T-helper 1 cell treated with Interleukin-12 subunit alpha and Interleukin-12 subunit beta and Interleukin-4 antibody, amounts not matched to agents 30 μg/mL and 1 μg/mL, for 36 hours (primary cell): ENCODE measurements at regions not wholly inside any gene's neighbourhood (a gene's known extent, or its start where the extent isn't known, plus 50 kb on each side); places are given as distances from the start of the nearest gene placed in this dataset.
"Not testable (repeated sequence)": the region's sequence is repeated elsewhere in the genome, so short reads cannot be mapped to it uniquely, and the experiment has no call there.

Experiments used
- H3K27ac Mint-ChIP-seq: one replicate; pipeline ENCODE4 v1.8.0; 2021; ENCODE audit warnings: mild to moderate bottlenecking, mixed read lengths
- H3K27me3 Mint-ChIP-seq: one replicate; pipeline ENCODE4 v1.8.0; 2021; ENCODE audit warnings: low read depth, mixed read lengths
- H3K36me3 Mint-ChIP-seq: one replicate; pipeline ENCODE4 v1.8.0; 2021; ENCODE audit warnings: low read depth, mixed read lengths
- H3K4me1 Mint-ChIP-seq: one replicate; pipeline ENCODE4 v1.8.0; 2021; ENCODE audit warnings: low read depth, mixed read lengths
- H3K4me3 Mint-ChIP-seq: one replicate; pipeline ENCODE4 v1.8.0; 2021; ENCODE audit warnings: mild to moderate bottlenecking, moderate library complexity, mixed read lengths
- H3K9me3 Mint-ChIP-seq: one replicate; pipeline ENCODE4 v1.8.0; 2021; ENCODE audit warnings: mixed read lengths

DNA sequence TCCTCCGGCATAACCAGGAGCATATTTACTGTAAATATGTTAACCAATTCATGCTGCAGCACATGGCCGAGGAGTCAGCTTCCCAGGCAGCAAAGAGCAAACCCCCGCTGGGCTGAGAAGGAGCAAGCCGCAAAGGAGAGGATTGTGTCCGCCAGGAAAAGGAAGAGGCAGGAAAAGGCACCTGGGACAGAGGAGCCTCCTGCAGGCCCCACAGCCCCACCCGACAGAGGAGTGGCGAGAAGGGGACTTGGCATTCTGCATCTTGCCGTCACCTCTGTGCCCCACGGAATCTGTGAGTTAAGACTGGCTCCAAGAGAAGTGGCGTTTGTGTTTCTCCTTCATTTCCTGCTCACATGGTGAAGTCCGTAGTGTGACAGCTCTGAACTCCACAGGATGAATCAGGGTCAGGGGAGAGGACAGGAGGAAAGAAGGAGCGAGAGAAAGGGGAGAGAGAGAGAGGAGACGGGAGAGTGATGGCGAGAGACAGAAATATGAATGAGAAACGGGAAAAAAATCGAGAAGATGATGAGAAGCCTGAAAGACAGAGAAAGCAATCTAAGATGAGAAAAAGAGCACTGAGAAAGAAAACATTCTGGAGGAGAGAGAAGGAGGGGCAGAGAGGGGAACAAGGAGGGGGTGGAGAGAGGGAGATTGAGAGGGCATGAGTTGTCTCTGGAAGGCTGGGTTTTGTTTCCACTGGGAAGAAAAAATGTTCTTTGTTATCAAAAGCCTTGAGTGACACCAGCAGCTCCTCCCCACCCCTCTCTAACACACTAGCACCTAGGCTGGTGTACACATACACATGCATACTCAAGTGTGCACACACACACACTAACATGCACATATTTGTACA, 489.6 kb downstream of the MN1 start:
- H3K27me3 Mint-ChIP-seq = no peaks in the 10 kb centered on the region
- H3K9me3 Mint-ChIP-seq = peaks cover 12% of the 10 kb centered on the region
- H3K27ac Mint-ChIP-seq = no peak overlapping the region
- peaks cover 2% of the 10 kb centered on the region for H3K4me1 Mint-ChIP-seq
- H3K4me3 Mint-ChIP-seq = no peak overlapping the region
- H3K36me3 Mint-ChIP-seq = no peaks in the 10 kb centered on the region

DNA sequence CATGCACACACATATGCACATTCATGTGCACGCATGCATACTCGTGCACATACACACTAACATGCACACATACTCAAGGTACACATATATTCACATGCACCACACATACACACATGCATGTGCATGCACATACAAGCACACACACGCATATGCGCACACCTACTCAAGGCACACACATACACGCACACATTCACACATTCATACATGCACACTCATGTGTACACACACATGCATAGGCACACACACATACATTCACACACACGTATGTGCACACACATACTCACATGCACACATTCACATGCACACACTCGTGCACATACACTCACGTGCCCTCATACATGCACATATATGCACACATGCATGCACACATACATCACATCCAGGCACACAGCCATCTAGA, 489.0 kb downstream of the MN1 start:
- H3K4me1 Mint-ChIP-seq = peaks cover 1% of the 10 kb centered on the region
- no peak overlapping the region for H3K4me3 Mint-ChIP-seq
- no peaks in the 10 kb centered on the region for H3K36me3 Mint-ChIP-seq
- H3K27ac Mint-ChIP-seq = no peak overlapping the region
- peaks cover 7% of the 10 kb centered on the region for H3K9me3 Mint-ChIP-seq
- no peaks in the 10 kb centered on the region for H3K27me3 Mint-ChIP-seq

DNA sequence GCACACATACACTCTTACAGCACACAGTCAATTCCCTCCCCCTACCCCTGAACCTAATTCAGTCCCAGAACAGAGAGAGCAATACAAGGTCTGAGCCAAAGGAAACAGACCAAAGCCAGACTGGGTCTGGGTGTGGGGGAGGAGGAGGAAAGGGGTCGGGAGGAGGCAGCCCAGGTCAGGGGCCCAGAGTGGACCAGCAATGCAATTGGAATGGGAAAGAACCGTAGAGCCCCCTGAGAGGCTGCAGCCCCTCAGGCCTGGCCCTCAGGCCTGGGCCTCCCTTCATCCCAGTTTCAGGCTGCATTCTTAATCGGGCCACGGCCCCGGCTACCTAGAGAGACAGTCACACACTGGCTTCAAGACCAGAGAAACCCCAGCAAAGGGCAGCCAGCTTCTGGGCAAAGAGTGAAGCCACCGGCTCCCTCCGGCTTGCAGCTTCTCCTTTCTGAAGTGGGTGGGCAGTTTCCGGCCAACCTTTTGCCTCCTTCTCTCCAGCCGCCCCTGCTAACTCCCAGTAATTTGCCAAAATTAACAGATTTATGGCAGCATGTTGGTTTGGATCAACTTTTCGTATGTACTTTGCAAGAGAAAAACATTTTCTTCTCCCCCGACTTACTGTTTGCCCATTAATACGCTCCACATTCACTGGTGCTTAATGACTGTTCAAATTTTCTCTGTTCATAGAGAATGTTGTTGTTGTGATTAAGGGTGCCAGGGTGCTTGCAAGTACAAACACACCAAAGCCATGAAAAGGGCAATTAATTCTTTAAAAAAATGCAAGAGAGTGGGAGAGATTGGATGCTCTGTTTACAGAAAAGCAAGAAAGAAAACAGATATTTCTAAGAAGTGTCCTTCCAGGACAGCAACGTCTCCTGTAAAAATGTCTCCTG, 488.3 kb downstream of the MN1 start:
- no peak overlapping the region for H3K4me3 Mint-ChIP-seq
- peaks cover 4% of the 10 kb centered on the region for H3K27me3 Mint-ChIP-seq
- no peaks in the 10 kb centered on the region for H3K36me3 Mint-ChIP-seq
- H3K27ac Mint-ChIP-seq = no peak overlapping the region
- H3K9me3 Mint-ChIP-seq = peaks cover under 1% of the 10 kb centered on the region
- H3K4me1 Mint-ChIP-seq = no peaks in the 10 kb centered on the region

DNA sequence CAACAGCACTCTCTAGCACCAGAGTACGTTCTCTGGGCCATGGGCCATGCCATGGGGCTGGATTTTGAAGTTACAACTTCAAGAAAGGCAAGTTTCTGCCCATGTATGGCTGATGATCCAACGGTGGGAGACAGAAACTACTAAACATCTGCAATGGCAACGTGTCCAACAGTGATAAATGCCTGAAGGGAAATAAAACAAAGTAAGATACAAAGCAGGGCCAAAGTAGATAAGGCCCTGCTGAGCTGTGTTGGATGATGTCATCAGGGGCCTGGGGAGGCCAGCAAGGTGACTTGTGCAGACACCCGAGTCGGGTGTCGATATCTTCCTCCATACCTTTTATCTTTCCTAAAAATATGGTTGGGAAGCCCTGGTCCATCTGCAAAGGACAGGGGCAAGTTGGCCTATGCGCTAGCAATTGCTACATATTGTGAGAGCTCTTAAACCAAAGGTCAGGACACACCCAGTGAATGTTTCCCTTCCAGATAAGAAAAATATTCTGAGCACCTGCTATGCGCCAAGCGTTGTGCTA, 487.2 kb downstream of the MN1 start:
- Mint-ChIP-seq H3K4me1 (no peaks in the 10 kb centered on the region), H3K36me3 (no peaks in the 10 kb centered on the region), H3K27me3 (peaks cover 14% of the 10 kb centered on the region), H3K4me3 (no peak overlapping the region), H3K27ac (no peak overlapping the region), H3K9me3 (no peaks in the 10 kb centered on the region)

DNA sequence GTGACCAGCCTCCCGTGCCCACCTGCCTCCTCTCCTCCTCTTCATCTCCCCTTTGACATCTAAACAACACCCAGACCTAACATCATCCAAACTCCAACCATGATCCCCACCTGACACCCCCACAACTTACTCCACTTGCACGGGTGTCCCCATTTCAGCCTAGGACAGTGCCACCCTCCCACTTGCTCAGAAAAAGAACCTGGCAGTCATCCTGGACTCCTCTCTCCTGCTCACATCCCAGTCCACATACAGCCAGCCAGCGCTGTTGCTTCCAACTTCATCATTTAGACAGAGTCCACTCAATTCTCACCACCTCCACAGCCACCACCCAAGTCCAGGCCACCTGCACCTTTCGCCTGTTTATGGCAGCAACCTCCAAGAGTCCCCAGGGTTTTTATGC, 485.7 kb downstream of the MN1 start:
- Mint-ChIP-seq H3K4me1 (no peaks in the 10 kb centered on the region), H3K27ac (no peak overlapping the region), H3K36me3 (no peaks in the 10 kb centered on the region), H3K4me3 (no peak overlapping the region), H3K27me3 (peaks cover 14% of the 10 kb centered on the region), H3K9me3 (no peaks in the 10 kb centered on the region)

DNA sequence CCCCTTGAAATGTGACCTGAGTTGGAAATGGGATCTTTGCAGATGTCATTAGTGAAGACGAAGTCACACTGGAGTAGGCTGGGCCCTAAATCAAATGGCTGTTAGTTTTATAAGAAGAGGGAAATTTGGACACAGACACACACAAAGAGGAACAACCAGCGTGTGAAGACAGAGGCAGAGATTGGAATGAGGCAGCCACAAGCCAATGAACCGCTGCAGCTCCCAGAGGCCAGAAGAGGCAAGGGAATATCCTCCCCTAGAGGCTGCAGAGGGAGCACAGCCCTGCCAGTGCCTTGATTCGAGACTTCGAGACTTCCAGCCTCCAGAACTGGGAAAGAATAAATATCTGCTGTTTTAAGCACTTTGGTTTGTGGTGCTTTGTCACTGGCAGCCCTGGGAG, 484.5 kb downstream of the MN1 start:
- H3K27ac Mint-ChIP-seq = no peak overlapping the region
- H3K36me3 Mint-ChIP-seq = no peaks in the 10 kb centered on the region
- H3K9me3 Mint-ChIP-seq = peaks cover 2% of the 10 kb centered on the region
- H3K27me3 Mint-ChIP-seq = peaks cover 14% of the 10 kb centered on the region
- H3K4me1 Mint-ChIP-seq = no peaks in the 10 kb centered on the region
- no peak overlapping the region for H3K4me3 Mint-ChIP-seq

DNA sequence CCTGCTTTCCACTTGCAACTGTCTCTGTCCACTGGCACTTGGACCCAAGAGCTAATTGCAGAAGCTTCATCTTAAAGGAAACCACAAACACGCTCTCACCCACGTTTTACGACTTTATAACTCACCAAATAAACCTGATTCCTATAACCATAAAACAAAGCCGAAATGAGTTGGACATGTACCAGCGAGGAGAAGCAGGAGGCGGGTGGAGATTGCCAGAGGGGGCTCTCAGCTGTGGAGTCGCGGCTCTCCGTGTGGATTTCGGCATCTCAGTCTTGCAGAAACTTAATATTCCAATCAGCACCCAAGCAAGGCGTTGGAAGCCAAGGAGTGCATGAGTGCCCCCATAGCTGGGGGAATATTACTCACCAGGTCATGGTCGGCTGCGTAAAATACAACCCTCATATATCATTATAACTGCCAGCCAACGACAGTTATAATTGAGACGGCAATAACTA, 483.6 kb downstream of the MN1 start:
- Mint-ChIP-seq H3K27me3 (peaks cover 14% of the 10 kb centered on the region), H3K4me3 (no peak overlapping the region), H3K4me1 (no peaks in the 10 kb centered on the region), H3K9me3 (peaks cover 4% of the 10 kb centered on the region), H3K36me3 (no peaks in the 10 kb centered on the region), H3K27ac (no peak overlapping the region)

DNA sequence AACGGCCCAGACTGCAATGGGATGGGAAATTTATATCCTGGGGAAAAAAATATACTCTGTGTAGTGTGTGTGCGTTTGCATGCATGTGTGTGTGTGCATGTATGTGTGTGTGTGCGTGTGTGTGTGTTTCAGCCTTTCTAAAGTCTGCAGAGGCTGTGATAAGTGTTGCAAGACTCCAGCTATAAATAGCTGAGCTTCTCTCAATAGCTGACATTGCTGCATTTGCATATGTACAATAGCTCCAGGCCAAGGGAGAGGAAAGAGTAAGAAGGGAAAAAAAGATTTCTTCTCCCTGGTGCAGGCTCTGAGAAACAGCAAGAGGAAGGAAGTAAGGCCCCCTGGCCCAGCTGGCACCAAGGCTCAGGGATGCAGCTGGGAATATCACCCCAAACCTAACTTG, 483.0 kb downstream of the MN1 start:
- H3K27ac Mint-ChIP-seq = no peak overlapping the region
- no peaks in the 10 kb centered on the region for H3K36me3 Mint-ChIP-seq
- H3K27me3 Mint-ChIP-seq = peaks cover 14% of the 10 kb centered on the region

DNA sequence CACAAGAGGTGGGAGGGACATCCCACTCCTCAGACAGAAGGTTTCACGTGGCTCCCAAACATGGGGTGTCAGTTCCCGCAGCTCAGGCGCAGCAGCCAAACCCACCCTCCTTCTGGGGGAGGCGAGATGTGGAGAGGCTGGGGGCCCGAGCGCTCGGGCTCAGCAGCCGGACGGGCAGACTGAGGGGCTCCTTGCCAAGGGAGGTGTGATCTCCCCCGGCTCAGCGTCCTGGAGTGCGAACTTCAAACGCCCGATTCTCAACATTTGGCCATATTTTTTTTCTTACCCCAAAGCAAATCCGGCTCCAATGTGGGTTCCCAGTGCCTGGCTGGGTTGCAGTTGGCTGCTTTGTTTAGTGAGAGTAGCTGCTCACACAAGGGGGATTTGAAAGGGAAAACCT, 477.9 kb downstream of the MN1 start:
- Mint-ChIP-seq H3K9me3 (peaks cover 4% of the 10 kb centered on the region), H3K27me3 (peaks cover 10% of the 10 kb centered on the region), H3K36me3 (no peaks in the 10 kb centered on the region), H3K4me3 (no peak overlapping the region), H3K27ac (no peak overlapping the region), H3K4me1 (no peaks in the 10 kb centered on the region)

More for the DNA sequence above, 483.0 kb downstream of the MN1 start:
- Mint-ChIP-seq H3K4me1 (no peaks in the 10 kb centered on the region), H3K9me3 (peaks cover 4% of the 10 kb centered on the region), H3K4me3 (no peak overlapping the region)

DNA sequence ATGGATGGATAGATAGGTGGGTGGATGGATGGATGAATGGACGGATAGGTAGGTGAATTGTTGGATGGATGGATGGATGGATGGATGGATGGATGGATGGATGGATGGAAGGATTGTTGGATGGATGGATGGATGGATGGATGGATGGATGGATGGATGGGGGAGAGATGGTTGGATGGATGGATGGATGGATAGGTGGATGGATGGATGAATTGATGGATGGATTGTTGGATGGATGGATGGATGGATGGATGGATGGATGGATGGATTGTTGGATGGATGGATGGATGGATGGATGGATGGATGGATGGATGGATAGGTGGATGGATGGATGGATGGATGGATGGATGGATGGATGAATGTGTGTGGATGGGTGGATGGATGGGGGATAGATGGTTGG, 476.6 kb downstream of the MN1 start:
- H3K27ac Mint-ChIP-seq, H3K4me3 Mint-ChIP-seq, H3K36me3 Mint-ChIP-seq, H3K27me3 Mint-ChIP-seq, H3K4me1 Mint-ChIP-seq, H3K9me3 Mint-ChIP-seq: not testable (repeated sequence)

DNA sequence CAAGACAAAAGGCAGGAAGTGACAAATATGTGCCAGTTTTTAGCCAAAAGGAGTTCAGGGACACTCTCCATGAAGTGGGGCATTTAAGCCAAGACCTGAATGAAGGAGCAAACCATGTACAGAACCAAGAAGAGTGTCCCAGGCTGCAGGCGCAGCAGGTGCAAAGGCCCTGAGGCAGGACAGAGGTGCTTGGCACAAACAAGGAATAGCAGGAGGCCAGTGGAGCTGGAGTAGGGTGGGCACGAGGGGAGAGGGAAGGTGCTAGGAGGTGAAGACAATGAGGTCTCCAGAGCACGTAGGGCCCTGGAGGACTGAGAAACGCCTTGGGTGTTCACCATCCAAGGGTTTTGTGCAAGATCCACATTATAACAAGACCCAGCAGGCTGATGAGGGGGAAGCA, 474.1 kb downstream of the MN1 start:
- H3K9me3 Mint-ChIP-seq = no peaks in the 10 kb centered on the region
- H3K4me1 Mint-ChIP-seq = no peaks in the 10 kb centered on the region
- H3K27ac Mint-ChIP-seq = no peak overlapping the region
- peaks cover 4% of the 10 kb centered on the region for H3K27me3 Mint-ChIP-seq
- no peaks in the 10 kb centered on the region for H3K36me3 Mint-ChIP-seq
- H3K4me3 Mint-ChIP-seq = no peak overlapping the region

DNA sequence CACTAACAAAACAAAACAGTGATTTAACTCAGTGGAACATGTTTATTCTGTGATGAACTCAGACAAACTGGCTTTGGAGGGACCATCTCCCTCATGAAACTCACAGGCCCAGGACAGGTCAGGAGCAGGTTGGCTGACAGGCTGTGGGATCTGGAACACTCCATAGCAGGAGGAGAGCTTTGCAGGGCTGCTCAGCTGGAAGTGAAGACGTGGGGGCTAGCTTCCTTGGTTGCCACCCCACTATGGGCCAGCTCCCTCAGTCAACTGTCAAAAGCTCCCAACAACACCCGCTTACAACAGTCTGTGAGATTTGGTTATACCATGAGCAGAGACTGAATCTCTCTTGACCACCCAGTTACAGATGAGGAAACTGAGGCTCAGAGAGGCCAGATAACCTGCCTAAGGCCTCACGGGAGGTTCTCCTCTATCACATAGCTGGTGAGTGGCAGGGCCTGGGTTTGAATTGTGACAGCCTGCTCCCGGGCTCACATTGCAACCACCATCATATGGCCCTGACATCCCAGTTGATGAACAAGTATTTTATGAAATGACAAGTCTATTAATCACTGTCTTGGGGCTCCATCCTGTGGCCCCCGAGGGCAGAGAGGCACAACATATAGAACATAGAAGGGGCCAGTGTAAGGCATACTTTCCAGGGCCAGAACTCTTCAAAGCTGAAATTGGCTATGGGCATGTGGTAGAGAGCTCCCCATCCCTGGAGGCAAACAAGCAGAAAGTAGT, 473.4 kb downstream of the MN1 start:
- no peak overlapping the region for H3K27ac Mint-ChIP-seq
- H3K4me1 Mint-ChIP-seq = no peaks in the 10 kb centered on the region
- H3K27me3 Mint-ChIP-seq = peaks cover 9% of the 10 kb centered on the region
- no peak overlapping the region for H3K4me3 Mint-ChIP-seq
- H3K9me3 Mint-ChIP-seq = no peaks in the 10 kb centered on the region
- H3K36me3 Mint-ChIP-seq = no peaks in the 10 kb centered on the region

DNA sequence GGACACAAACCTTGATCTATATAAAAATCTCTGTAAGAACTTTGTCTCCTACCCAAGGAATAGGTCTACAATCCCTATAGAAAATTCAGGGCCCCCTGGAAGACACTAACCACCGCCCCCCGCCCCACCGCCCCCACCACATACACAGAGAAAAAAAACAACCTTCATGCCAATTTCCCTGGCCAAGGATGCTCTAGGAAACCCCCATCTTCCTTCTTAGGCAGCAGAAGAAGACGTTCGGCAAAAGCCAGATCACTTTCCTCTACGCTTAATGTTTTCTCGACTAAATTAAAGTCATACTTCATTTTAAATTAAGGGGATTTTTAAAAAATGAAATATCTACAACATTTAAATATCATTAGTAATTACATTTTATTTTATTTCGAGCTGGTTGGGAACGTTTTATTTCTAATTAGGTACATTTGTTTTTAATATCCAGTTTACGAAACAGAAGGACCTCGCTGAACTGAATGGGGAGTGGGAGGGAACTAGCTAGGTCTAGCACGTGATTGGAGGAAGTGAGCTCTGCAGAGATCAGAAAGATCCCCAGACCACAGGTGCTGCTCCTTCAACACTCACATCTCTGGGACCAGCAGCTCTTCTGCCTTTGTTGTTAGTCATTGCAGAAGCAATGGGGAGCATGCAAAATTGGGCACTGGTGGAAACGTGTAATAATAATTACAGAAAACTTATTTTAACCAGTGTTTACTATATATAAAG, 472.3 kb downstream of the MN1 start:
- no peaks in the 10 kb centered on the region for H3K4me1 Mint-ChIP-seq
- no peaks in the 10 kb centered on the region for H3K36me3 Mint-ChIP-seq
- H3K27me3 Mint-ChIP-seq = peaks cover 13% of the 10 kb centered on the region
- H3K27ac Mint-ChIP-seq = no peak overlapping the region
- H3K9me3 Mint-ChIP-seq = no peaks in the 10 kb centered on the region
- no peak overlapping the region for H3K4me3 Mint-ChIP-seq
